ENCODE measurements at regions not wholly inside any gene's neighbourhood (a gene's known extent, or its start where the extent isn't known, plus 50 kb on each side); places are given as distances from the start of the nearest gene placed in this dataset.

- Histone ChIP-seq H3K9me3 (no peaks in the 10 kb centered on the region), H3K27ac (no peak overlapping the region), H3K4me3 (no peak overlapping the region), H3K36me3 (no peaks in the 10 kb centered on the region), H3K27me3 (no peaks in the 10 kb centered on the region), H3K4me1 (no peaks in the 10 kb centered on the region)
- no peak for DNase-seq
- intact Hi-C loops (cut with DNase I): no loop called here
- WGBS, 2 donors: 40 to 54% methylated on average over 2 of the region's 2 CpGs
- no peak for TF ChIP-seq CTCF (IDR thresholded peaks at IDR 0.05)
- TF ChIP-seq POLR2A (IDR thresholded peaks at IDR 0.05): no peak
Measured at GRCh38 chr10:55019439-55019838, 218.4 kb upstream of the PCDH15 start.

DNA sequence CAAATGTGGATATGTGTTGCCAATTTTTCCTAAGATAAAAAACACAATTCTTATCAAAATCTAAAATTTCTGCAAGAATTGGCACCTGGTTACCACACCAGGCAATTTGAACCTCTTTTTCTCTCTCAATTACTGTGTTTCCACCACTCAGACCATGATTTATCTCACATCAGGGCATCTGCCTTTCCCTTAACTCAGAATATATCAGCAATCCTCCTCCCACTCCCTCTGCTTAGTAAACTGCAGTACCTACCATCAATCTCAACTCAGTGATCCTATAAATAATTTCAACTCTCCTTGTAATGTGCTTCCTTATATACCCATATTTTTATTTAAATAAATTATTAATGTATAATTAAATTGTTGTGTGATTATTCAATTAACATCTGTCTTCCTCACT, 212.3 kb upstream of the PCDH15 start:
- no peak for DNase-seq
- intact Hi-C loops (cut with DNase I): no loop called here
- Histone ChIP-seq H3K4me1 (no peaks in the 10 kb centered on the region), H3K4me3 (no peak overlapping the region), H3K36me3 (no peaks in the 10 kb centered on the region), H3K27me3 (no peaks in the 10 kb centered on the region), H3K9me3 (no peaks in the 10 kb centered on the region), H3K27ac (no peak overlapping the region)
- TF ChIP-seq POLR2A (IDR thresholded peaks at IDR 0.05) (no peak), CTCF (IDR thresholded peaks at IDR 0.05) (no peak)

- H3K4me3 ChIP-seq: no peak overlapping the region
- no peaks in the 10 kb centered on the region for H3K36me3 ChIP-seq
- no peaks in the 10 kb centered on the region for H3K9me3 ChIP-seq
- no peak for TF ChIP-seq CTCF (IDR thresholded peaks at IDR 0.05)
- TF ChIP-seq POLR2A (IDR thresholded peaks at IDR 0.05): no peak
- no peaks in the 10 kb centered on the region for H3K27me3 ChIP-seq
- DNase-seq: no peak
- no peaks in the 10 kb centered on the region for H3K4me1 ChIP-seq
- H3K27ac ChIP-seq: no peak overlapping the region
- intact Hi-C loops (cut with DNase I): no loop called here
Measured at GRCh38 chr10:55002420-55002819, 201.4 kb upstream of the PCDH15 start.

- Histone ChIP-seq H3K4me3 (no peak overlapping the region), H3K4me1 (no peaks in the 10 kb centered on the region), H3K36me3 (no peaks in the 10 kb centered on the region), H3K9me3 (no peaks in the 10 kb centered on the region), H3K27me3 (no peaks in the 10 kb centered on the region), H3K27ac (no peak overlapping the region)
- no peak for DNase-seq
- intact Hi-C loops (cut with DNase I): no loop called here
- WGBS, 2 donors: no CpG with 5 or more reads among the region's 1 CpG
- TF ChIP-seq CTCF (IDR thresholded peaks at IDR 0.05) (no peak), POLR2A (IDR thresholded peaks at IDR 0.05) (no peak)
Measured at GRCh38 chr10:55001422-55001821, 200.4 kb upstream of the PCDH15 start.

DNA sequence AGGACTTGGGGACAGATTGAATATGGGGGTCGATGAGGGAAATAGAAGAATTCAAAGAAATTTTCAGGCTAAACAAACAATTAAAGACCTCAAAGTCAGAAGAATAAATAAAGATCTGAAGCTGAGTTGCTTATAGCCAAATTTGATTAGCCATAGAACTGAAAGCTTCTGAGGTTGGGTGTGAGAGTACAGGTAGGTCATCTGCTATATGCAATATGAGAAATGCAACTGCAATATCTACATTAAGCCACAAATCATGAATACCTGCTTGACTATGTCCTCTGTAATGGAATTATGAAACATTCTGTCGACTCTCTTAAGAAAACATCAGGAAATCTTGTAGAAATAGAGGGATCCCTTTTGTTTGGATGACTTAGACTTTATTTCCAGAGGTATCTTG, 192.1 kb upstream of the PCDH15 start:
- TF ChIP-seq POLR2A (IDR thresholded peaks at IDR 0.05): no peak
- no peak for TF ChIP-seq CTCF (IDR thresholded peaks at IDR 0.05)
- no peak for DNase-seq
- intact Hi-C loops (cut with DNase I): no loop called here
- H3K9me3 ChIP-seq: no peaks in the 10 kb centered on the region
- H3K4me1 ChIP-seq: no peaks in the 10 kb centered on the region
- no peaks in the 10 kb centered on the region for H3K36me3 ChIP-seq
- H3K27ac ChIP-seq: no peak overlapping the region
- 51 to 60% methylated on average over 2 of the region's 2 CpGs for WGBS, 2 donors
- no peaks in the 10 kb centered on the region for H3K27me3 ChIP-seq
- no peak overlapping the region for H3K4me3 ChIP-seq

All from esophagus squamous epithelium (tissue), 5 donors.